Activated CD4-positive, alpha-beta memory T cell treated with anti-CD3 and anti-CD28 coated beads for 36 hours (primary cell): ENCODE measurements at regions not wholly inside any gene's neighbourhood (a gene's known extent, or its start where the extent isn't known, plus 50 kb on each side); places are given as distances from the start of the nearest gene placed in this dataset.

ENCODE experiments used
- CTCF ChIA-PET: fragments of 350-600 bp; sonication (Branson Sonifier 250); formaldehyde crosslinking; loops from one replicate; lab custom pipeline; 2021; ENCODE audit warnings: antibody characterized with exemption, inconsistent platforms; lab: Charles Lee
- POLR2A ChIA-PET: fragments of 350-600 bp; sonication (Branson Sonifier 250); formaldehyde crosslinking; loops from one replicate; lab custom pipeline; 2021; ENCODE audit warnings: antibody characterized with exemption; lab: Charles Lee
- DNase-seq: peaks from one replicate; pipeline ENCODE4 v3.0.0-alpha.2; 2020
- H3K27ac Mint-ChIP-seq: one replicate; pipeline ENCODE4 v1.8.0; 2021; ENCODE audit warnings: mixed read lengths
- H3K27me3 Mint-ChIP-seq: one replicate; pipeline ENCODE4 v1.8.0; 2021; ENCODE audit warnings: mixed read lengths
- H3K36me3 Mint-ChIP-seq: one replicate; pipeline ENCODE4 v1.8.0; 2021; ENCODE audit warnings: mixed read lengths
- H3K4me1 Mint-ChIP-seq: one replicate; pipeline ENCODE4 v1.8.0; 2021; ENCODE audit warnings: low read depth, mixed read lengths
- H3K4me3 Mint-ChIP-seq: one replicate; pipeline ENCODE4 v1.8.0; 2021; ENCODE audit warnings: mild to moderate bottlenecking, mixed read lengths
- H3K9me3 Mint-ChIP-seq: one replicate; pipeline ENCODE4 v1.8.0; 2021; ENCODE audit warnings: mixed read lengths
- intact Hi-C: fragments of 100-400 bp; cut with micrococcal nuclease; formaldehyde crosslinking; loops from one replicate; pipeline ENCODE4 v1.15.1; 2023

DNA sequence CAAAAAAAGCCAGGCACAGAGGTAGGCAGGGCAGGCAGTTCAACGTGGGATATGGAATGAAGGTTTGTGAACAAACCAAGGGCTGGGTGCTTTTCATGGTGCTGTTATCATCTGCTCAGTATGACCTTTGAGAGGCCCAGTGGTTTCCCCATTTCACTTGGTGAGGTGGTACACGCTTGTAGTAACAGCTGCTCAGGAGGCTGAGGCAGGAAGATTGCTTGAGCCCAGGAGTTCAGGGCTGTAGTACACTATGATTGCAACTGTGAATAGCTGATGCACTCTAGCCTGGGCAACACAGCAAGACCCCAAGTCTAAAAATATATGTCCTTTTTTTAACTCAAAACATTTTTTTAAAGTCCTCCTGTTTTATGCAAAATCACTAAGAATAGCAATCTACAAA, 174.8 kb downstream of the ENC1 start:
- H3K36me3 Mint-ChIP-seq, result no peaks in the 10 kb centered on the region
- H3K27me3 Mint-ChIP-seq, result peaks cover 9% of the 10 kb centered on the region
- CTCF ChIA-PET, result no interaction called here
- no peaks in the 10 kb centered on the region for H3K9me3 Mint-ChIP-seq
- POLR2A ChIA-PET, result no interaction called here
- no peak overlapping the region for H3K27ac Mint-ChIP-seq
- no peak for DNase-seq
- no peaks in the 10 kb centered on the region for H3K4me1 Mint-ChIP-seq
- intact Hi-C loops, result no loop called here
- no peak overlapping the region for H3K4me3 Mint-ChIP-seq

DNA sequence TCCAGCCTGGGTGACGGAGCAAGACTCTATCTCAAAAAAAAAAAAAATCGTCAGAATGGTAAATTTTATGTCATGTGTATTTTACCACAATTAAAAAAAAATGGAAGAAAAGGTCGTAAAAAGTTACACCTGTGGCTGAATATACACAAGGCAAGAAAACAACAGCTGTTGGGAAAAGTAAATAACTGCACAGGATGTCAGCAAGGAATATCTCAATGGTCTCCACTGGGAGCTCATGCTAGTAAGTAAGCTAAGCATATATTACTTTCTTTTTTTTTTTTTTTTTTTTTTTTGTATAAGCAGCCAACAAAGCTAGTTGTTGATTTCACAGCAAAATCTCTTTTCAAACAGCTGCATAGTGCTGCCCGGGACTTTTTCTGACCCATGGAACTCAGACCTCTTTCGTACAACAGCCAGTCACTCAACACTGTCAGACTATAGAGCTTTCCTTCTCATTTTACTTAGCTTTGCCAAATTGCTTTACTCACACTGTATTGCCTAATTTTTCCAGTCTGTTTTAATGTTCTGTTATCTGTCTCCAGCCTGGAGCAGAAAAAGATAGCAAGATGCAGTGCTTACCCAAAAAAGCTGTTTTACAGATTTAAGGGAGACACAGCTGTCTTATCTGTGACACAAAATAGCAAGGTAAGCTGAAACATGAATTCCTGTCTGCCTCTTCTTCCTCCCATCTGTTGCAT, 175.9 kb downstream of the ENC1 start:
- no peaks in the 10 kb centered on the region for H3K36me3 Mint-ChIP-seq
- intact Hi-C loops, result no loop called here
- H3K27me3 Mint-ChIP-seq, result peaks cover 6% of the 10 kb centered on the region
- H3K4me1 Mint-ChIP-seq, result no peaks in the 10 kb centered on the region
- H3K4me3 Mint-ChIP-seq, result no peak overlapping the region
- no peak overlapping the region for H3K27ac Mint-ChIP-seq
- POLR2A ChIA-PET, result no interaction called here
- CTCF ChIA-PET, result interaction anchor here (0.6 kb wide), 2 partner anchors 17 to 70 kb away, joined by 3 to 4 read pairs; no protein-coding TSS in a partner anchor
- no peak for DNase-seq
- H3K9me3 Mint-ChIP-seq, result no peaks in the 10 kb centered on the region

DNA sequence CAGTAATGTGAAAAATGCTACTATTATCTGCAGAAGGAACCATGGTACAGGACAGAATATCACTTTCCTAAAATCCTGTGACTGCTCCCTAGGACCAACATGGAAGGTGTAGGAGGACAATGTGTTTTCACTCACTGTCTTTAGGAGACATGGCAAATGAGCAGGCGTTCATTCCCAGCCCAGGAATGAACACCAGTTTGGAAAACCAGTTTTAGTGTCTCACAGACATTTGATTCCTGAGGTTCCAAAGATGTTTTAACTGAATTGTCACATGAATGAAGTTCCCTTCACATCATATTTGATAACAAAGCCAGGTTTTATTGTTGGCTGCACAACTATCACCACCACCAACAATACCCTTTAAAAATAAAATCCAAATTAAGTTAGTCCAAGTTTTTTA, 178.2 kb downstream of the ENC1 start:
- no peak for DNase-seq
- POLR2A ChIA-PET, result no interaction called here
- H3K9me3 Mint-ChIP-seq, result no peaks in the 10 kb centered on the region
- H3K4me1 Mint-ChIP-seq, result no peaks in the 10 kb centered on the region
- no peak overlapping the region for H3K27ac Mint-ChIP-seq
- H3K4me3 Mint-ChIP-seq, result no peak overlapping the region
- peaks cover 3% of the 10 kb centered on the region for H3K27me3 Mint-ChIP-seq
- H3K36me3 Mint-ChIP-seq, result no peaks in the 10 kb centered on the region
- CTCF ChIA-PET, result no interaction called here
- intact Hi-C loops, result no loop called here

DNA sequence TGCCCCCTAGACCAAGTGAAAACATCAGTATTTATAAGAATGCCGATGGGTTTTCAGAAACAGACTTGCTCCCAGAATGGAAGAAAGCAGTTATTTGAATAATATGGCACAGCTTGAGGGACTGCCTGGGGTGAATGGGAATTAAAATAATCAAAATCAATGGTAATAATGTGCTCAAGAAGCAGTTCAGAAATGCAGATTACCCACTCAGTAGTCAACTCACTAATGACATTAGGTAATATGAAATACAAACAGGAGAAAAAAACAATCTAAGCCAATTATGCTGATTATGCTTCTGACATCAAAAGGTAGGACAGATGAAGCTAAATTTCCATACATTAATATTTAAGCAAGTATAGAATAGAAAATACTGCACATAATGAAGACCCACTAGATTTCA, 179.3 kb downstream of the ENC1 start:
- ChIA-PET POLR2A (no interaction called here), CTCF (no interaction called here)
- H3K4me1 Mint-ChIP-seq, result no peaks in the 10 kb centered on the region
- H3K4me3 Mint-ChIP-seq, result no peak overlapping the region
- DNase-seq, result no peak
- H3K27me3 Mint-ChIP-seq, result peaks cover 4% of the 10 kb centered on the region
- H3K36me3 Mint-ChIP-seq, result no peaks in the 10 kb centered on the region
- H3K27ac Mint-ChIP-seq, result no peak overlapping the region
- intact Hi-C loops, result no loop called here
- no peaks in the 10 kb centered on the region for H3K9me3 Mint-ChIP-seq

DNA sequence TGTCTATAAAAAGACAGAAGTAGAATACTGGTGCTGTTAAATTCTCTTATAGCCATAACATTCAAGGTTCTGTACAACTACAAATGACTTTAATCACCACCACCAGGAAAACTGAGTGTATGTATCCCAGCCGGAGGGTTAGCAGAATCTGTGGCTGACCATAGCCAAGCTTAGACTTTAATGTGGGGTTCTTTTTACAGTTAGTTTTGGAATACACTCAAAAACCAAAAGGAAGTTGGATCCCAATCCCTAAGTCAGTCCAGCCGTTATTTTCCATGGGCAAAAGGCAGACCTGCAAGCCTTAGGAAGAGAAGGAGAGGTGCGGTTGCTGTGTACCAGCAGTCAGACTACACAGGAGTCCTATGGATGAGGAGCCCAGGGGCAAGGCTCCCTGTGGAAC, 179.8 kb downstream of the ENC1 start:
- H3K4me1 Mint-ChIP-seq, result no peaks in the 10 kb centered on the region
- ChIA-PET CTCF (no interaction called here), POLR2A (no interaction called here)
- no peak overlapping the region for H3K4me3 Mint-ChIP-seq
- H3K27me3 Mint-ChIP-seq, result peaks cover 3% of the 10 kb centered on the region
- no peak overlapping the region for H3K27ac Mint-ChIP-seq
- no peaks in the 10 kb centered on the region for H3K9me3 Mint-ChIP-seq
- intact Hi-C loops, result no loop called here
- no peaks in the 10 kb centered on the region for H3K36me3 Mint-ChIP-seq
- DNase-seq, result no peak

DNA sequence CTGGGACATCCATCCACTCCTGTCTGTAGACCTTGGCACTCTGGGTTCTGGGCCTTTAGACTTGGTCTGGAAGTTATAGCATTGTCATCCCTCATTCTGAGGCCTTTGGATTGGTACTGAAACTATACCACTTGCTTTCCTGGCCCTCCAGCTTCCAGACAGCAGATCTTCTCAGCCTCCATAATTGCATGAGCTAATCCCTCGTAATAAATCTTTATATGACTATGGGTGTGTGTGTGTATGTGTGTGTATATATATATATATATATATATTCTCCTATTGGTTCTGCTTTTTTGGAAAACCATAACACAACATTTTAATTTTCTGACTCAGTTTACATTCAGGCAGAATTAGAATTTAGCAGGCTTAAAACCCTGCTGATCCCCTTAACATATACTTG, 180.5 kb downstream of the ENC1 start:
- DNase-seq, result no peak
- ChIA-PET CTCF (no interaction called here), POLR2A (no interaction called here)
- Mint-ChIP-seq H3K27me3 (peaks cover 3% of the 10 kb centered on the region), H3K36me3 (no peaks in the 10 kb centered on the region), H3K4me3 (no peak overlapping the region), H3K4me1 (no peaks in the 10 kb centered on the region), H3K9me3 (no peaks in the 10 kb centered on the region), H3K27ac (no peak overlapping the region)
- intact Hi-C loops, result no loop called here

DNA sequence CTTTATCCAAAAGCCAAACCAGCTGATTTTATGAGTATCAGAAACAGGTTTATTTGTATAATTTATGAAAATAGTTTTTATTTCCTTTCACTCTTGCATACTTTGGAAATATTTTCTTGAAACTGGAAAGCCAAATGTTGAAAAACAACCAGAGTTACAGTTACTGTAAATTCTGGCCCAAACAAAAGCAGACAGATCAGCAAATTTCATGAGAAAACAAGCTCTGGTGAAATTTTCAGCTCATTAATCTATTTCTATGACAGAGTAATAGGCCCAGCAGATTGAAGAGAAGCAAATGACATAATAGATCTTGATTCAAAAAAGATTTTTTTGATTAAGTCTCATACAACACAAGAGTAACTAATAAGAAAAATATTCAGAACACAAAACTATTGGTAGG, 182.7 kb downstream of the ENC1 start:
- no peaks in the 10 kb centered on the region for H3K4me1 Mint-ChIP-seq
- POLR2A ChIA-PET, result no interaction called here

DNA sequence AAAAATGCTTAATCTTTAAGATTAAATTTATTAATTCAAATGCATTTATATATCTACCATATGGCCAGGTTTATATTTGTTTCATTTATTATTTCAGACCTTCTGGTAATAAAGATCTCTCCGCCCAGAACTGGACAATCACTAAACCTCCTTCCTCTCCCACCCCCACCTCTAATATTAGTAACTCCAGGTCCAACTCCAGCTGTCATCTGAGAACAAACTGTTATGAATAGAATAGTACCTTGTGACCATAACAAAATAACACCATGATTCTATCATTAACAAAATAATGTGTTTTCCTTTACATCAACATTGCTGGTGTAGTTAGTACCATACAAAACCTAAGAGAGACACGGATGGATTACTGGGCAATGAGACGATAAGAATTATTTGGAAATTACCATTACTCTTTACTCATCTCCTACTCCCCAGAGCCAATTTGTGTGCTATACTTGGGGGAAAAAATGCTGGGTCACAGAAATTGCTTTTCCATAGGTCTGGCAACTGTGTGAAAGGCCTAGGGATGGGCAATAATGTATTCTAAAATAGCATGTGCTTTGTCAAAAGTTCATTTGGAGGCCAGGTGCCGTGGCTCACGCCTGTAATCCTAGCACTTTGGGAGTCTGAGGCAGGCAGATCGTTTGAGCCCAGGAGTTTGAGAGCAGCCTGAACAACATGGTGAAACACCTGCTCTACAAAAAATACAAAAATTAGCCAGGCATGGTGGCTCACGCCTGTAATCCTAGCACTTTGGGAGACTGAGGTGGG, 186.1 kb downstream of the ENC1 start:
- Mint-ChIP-seq H3K36me3 (no peaks in the 10 kb centered on the region), H3K4me1 (no peaks in the 10 kb centered on the region), H3K27me3 (peaks cover 3% of the 10 kb centered on the region), H3K4me3 (no peak overlapping the region), H3K27ac (no peak overlapping the region), H3K9me3 (no peaks in the 10 kb centered on the region)
- DNase-seq, result no peak
- ChIA-PET CTCF (no interaction called here), POLR2A (no interaction called here)
- intact Hi-C loops, result no loop called here

More for the DNA sequence above, 182.7 kb downstream of the ENC1 start:
- Mint-ChIP-seq H3K27me3 (peaks cover 3% of the 10 kb centered on the region), H3K9me3 (no peaks in the 10 kb centered on the region), H3K4me3 (no peak overlapping the region), H3K36me3 (no peaks in the 10 kb centered on the region), H3K27ac (no peak overlapping the region)
- no peak for DNase-seq
- intact Hi-C loops, result no loop called here
- CTCF ChIA-PET, result no interaction called here

DNA sequence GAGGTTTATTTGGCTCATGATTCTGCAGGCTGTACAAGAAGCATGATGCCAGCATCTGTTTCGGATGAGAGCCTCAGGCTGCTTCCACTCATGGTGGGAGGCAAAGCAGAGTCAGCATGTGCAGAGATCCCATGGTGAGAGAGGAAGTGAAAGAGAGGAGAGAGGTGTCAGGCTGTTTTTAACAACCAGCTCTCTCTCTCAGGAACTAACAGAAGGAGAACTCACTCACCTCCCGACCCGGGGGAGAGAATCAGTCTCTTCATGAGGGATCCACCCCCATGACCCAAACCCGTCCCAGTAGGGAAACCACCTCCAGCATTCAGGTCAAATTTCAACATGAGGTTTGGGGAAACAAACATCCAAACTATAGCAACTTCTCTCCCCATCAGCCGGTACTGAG, 187.7 kb downstream of the ENC1 start:
- Mint-ChIP-seq H3K9me3 (no peaks in the 10 kb centered on the region), H3K4me1 (no peaks in the 10 kb centered on the region), H3K27me3 (peaks cover 7% of the 10 kb centered on the region), H3K4me3 (no peak overlapping the region), H3K27ac (no peak overlapping the region), H3K36me3 (no peaks in the 10 kb centered on the region)
- ChIA-PET POLR2A (no interaction called here), CTCF (no interaction called here)
- intact Hi-C loops, result no loop called here
- no peak for DNase-seq

DNA sequence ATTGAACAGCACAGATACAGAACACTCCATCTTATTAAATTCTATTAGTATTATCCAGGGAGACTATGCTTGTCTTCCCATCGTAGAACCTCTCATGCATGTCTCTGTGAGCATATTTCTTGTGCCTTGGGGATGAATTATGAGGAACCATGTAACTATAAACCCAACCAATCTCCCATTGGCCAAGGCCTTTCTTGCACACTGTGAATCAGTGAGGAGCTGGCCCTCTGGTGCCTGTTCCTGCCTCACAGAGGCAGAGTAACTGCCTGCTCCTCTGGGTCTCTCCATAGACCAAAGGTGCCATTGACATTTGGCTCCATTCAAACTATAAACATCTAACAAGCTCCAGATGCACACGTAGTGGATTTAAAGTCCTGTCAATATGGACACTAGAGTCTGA, 190.4 kb downstream of the ENC1 start:
- Mint-ChIP-seq H3K27me3 (peaks cover 5% of the 10 kb centered on the region), H3K4me3 (no peak overlapping the region), H3K4me1 (no peaks in the 10 kb centered on the region), H3K36me3 (no peaks in the 10 kb centered on the region), H3K9me3 (no peaks in the 10 kb centered on the region), H3K27ac (no peak overlapping the region)
- no peak for DNase-seq
- ChIA-PET POLR2A (no interaction called here), CTCF (no interaction called here)
- intact Hi-C loops, result no loop called here

DNA sequence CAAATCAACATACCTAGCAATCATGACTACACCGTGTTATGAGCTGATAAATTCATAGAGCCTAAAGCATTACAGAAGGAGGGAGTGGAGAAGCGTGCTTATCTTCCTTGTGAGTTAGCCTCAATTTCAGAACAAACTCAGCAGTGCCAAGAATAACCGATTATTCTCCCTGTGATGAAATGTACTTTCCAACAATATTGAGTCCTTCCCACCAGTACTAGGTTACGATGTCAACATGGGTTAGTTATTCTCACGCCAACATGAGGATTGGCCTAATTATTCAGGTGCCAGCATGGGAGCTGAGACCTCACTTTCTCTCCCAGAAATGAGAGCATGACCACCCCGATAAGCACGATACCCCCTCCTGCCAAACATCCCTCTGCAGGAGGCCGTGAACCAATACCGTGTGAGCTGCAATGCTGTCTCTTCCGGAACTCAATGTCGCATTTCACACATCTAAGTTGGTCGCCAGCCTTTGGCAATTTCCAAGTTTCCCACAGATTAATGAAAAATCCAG, 193.7 kb downstream of the ENC1 start:
- Mint-ChIP-seq H3K4me1 (no peaks in the 10 kb centered on the region), H3K4me3 (no peak overlapping the region), H3K36me3 (no peaks in the 10 kb centered on the region), H3K27me3 (peaks cover 8% of the 10 kb centered on the region), H3K9me3 (no peaks in the 10 kb centered on the region), H3K27ac (no peak overlapping the region)
- intact Hi-C loops, result no loop called here
- DNase-seq, result no peak
- ChIA-PET POLR2A (no interaction called here), CTCF (no interaction called here)

DNA sequence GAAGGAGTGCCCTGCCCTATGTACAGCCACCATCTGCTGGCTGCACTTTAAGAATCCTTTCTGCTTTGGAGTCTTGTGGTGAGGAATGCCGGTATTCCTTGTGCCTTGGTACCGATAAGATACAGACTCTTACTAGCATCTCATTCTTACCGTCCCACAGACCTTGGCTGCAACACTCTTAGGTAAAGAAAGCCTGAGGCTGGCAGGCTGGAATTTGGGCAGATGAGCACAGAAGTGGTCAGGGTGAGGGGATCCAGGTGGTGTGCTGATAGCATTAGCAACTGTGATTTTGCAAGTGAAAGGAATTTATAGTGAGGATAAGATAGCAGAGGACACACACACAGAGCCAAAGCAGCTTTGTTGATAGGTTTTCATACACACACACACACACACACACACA, 198.1 kb downstream of the ENC1 start:
- CTCF ChIA-PET, result interaction anchor here (0.7 to 1.8 kb wide), 2 partner anchors 525 to 540 kb away, joined by 3 to 7 read pairs; no protein-coding TSS in a partner anchor
- H3K27ac Mint-ChIP-seq, result no peak overlapping the region
- H3K27me3 Mint-ChIP-seq, result peaks cover 5% of the 10 kb centered on the region
- H3K36me3 Mint-ChIP-seq, result no peaks in the 10 kb centered on the region
- H3K9me3 Mint-ChIP-seq, result peaks cover 3% of the 10 kb centered on the region
- H3K4me3 Mint-ChIP-seq, result no peak overlapping the region
- POLR2A ChIA-PET, result no interaction called here
- intact Hi-C loops, result no loop called here
- H3K4me1 Mint-ChIP-seq, result no peaks in the 10 kb centered on the region
- DNase-seq, result no peak
